NCI-H2196 (cell line): ENCODE measurements at regions not wholly inside any gene's neighbourhood (a gene's known extent, or its start where the extent isn't known, plus 50 kb on each side); places are given as distances from the start of the nearest gene placed in this dataset.

Experiments used
- DNase-seq: peaks from one replicate; lab custom pipeline; 2025; ENCODE audit not compliant: unreplicated experiment; lab: John Stamatoyannopoulos, UW

DNA sequence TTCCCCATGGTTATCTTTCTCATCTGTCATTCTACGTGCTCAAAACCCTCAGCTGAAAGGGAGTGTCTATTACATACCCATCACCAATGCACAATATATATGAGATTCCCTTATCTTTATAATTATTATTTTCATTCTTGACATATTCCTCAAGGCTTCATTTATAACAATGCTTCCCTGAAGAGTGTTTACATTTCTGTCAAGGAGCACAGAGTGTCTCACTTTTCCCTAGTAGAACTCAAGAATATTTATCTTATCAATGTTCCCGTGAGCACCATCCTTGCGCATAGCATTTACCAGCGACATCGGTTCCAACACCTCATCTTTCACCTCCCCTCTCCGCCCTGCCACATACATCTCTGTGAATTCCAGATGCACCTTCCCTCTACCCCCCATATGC lies 250.6 kb downstream of the PLA2G4A start:
- no peak for DNase-seq

DNA sequence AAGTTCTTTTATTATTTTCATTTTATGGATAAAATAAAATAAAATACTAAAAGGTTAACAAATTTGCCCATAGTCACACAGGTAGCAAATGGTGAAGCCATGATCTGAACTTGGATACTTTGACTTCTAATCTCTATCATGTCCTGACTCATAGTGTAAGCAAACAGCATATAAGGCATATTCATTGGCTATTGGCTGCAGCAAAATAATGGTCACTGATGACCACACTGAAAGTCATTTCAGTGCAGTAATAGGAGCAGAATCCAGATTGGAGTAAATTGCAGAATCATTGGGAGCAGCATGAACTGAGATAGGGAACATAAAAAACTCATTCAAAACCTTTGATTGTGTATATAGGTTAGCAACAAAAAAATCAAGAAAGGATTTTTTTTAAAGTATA lies 262.9 kb downstream of the PLA2G4A start:
- no peak for DNase-seq

DNA sequence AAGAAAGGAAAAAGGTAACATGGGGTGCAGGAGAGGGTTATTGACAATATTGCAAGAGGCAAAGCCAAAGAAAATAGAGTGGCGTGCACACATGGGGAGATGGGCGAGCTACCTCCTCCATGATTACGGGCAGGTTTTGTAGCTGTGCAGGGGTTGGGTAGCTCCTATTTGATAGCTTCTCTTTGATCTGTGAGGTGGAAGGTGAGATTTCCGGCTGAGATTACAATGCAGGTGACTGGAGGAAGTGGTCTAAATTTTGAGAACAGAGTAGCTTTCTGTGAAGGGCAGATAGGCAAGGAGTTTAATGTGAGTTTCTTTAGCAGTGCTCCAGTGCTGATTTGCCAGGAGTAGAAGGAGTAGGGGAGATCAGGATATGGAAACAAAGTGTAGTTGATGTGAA lies 263.4 kb downstream of the PLA2G4A start:
- DNase-seq, result no peak

DNA sequence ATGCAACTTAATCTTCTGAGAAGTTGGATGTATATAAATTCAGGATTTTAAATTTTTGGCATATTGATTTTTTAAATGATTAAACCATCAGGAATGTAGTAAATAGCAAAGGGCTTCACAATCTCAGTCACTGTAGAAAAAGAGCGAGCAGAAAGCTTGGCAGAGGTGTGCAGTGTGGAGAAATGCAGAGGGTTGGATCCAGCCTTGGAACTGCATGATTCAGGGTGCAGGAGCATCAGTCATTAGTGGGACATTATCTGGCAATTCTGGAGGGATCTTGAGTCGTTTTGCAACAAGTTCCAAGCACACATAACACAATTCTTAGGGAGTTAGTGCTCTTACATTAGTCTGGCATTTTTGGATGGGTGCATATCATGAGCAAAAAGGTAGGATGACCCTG lies 267.9 kb downstream of the PLA2G4A start:
- DNase-seq, result no peak

DNA sequence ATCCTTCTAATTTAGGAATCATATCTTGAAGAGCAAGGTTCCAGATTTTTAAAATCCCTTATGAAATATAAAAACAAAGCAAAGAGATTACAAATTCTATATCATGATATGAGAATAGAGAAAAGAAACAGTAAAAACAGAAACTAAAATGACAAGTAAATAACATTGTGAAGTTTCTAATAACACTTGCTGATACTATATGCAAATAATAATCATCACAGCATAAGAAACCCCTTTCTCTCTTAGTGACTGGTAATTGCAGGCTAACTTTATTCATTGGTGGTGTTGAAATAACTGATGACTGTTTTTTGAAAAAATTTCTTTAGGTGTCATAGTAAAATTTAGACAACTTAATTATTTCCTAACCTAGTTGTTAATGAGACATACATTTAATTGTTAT lies 281.6 kb downstream of the PLA2G4A start:
- no peak for DNase-seq

DNA sequence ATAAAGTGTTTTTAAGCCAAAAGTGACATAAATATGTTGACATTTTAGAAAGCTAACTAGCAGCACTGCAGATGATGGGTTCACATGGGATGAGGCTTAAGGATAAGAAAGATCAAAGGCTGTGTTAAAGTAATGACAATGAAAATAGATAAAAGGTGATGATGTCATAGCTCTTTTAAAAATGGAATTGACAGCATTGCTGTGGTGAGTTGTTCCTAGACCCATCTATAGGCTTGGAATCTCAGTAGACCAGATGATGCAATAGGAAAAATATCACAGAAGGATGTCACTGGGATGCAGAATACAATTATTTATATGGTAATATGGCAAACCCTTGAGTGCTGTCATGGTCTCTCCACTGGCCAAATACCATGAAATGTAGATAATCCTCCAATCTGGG lies 286.0 kb downstream of the PLA2G4A start:
- DNase-seq, result no peak

GRCh38 chr1:187121661-187122060 lies 292.9 kb downstream of the PLA2G4A start:
- no peak for DNase-seq

DNA sequence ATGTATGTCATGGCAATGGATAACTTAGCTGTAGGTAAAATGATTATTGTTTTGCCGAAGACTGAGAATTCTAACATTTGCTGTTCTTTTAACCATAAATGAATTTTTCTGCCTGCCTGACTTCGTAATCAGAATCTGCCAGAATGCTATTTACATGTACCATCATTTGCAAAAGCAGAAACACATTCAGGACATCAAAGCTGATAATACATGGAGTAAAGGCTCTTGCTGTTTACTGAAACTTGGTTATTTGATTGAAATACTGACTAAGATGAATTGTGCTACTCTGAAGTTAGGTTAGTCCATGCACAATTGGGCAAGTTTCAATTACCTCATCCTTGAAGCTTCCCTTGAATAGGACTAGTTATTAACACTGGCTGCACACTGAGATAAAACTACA lies 293.8 kb downstream of the PLA2G4A start:
- DNase-seq, result no peak

- DNase-seq, result no peak
Measured at GRCh38 chr1:187129132-187129531, 300.4 kb downstream of the PLA2G4A start.

DNA sequence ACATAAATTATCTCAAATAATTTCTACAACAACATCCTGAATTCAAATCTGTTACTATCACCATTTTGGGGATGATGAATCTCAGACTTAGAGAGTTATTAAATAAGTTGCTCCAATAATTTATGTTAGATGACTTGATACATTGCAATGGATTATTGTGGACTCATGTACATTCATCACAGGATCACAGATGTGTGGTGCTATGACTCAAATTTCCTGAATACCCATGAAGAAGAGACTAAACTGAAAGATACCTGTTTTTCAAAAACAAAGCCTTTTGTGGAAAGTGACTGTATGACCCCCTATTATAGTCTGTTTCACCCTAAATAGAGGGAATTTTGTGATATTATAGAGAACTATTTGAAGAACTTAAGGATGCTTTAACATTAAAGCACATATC lies 315.0 kb downstream of the PLA2G4A start:
- no peak for DNase-seq

- DNase-seq, result no peak
Measured at GRCh38 chr1:187146388-187146787, 317.6 kb downstream of the PLA2G4A start.

- DNase-seq, result no peak
Measured at GRCh38 chr1:187151555-187151954, 322.8 kb downstream of the PLA2G4A start.

- no peak for DNase-seq
Measured at GRCh38 chr1:187153047-187153446, 324.3 kb downstream of the PLA2G4A start.

DNA sequence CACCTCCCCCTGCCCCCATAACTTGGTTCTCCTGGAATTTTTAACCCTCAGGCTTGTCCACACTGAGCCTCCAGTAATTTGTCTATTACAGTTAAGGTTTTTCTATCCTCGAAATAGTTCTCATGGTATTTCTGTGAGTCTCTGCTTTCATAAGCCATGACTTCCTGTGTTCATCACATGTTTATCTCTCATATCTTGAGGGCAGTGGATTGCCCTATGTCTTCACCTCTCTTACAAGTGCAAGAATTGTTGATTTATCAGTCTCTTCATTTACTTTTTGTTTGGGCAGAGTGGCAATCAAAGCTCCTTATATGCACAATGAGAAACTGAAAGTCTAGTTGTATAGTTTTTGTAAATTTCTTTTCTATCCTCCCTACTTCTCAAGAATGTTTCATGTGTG lies 328.4 kb downstream of the PLA2G4A start:
- no peak for DNase-seq

DNA sequence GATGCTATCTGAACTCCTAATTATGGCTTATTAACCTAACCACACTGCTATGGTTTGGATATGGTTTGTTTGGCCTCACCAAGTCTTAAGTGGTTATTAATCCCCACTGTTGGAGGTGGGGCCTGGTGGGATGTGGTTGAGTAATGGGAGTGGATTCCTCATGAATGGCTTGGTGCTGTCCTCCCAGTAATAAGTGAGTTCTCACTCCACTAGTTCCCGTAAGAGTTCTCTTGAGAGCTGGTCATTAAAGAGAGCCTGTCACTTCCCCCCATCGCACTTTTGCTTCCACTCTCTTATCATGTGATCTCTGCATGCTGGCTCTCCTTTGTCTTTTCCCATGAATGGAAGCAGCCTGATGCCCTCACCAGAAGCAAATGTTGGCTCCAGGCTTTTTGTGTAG lies 328.8 kb downstream of the PLA2G4A start:
- no peak for DNase-seq

GRCh38 chr1:187167555-187167954 lies 338.8 kb downstream of the PLA2G4A start:
- DNase-seq, result no peak

DNA sequence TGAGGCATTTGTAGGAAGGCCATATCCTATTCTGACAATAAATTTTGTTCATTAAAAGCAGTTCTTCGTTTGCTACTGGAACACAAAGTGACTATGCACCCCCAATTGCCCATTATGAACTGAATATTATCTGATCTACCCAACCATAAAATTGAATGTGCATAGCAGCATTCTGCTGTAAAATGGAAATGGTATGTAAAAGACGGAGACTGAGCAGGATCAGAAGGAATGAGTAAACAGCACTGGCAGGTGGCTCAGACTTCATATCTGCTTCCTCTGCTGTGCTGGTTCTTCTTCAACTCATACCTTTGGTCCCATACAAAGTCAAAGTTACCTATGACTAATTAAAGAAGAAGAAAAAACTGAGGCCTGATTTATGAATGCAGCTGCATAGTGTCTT lies 339.5 kb downstream of the PLA2G4A start:
- DNase-seq, result no peak

DNA sequence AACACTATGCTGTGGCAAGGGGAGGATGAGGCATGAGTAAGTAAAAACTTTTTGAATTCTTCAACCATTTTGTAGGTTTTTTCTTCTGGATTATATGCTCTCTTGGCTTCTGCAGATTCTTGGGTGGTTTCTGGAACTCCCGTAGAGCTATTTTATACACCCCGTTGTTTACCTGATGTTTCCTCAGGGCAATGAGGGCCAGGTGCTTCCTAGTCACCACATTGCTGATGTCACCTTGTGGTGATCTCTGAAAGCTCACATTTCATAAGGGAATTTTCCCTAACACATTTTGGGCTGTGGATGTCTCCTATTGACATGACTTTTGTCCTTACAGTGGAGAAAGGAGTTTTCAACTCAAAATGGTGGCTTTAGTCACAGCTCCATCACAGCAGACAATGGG lies 356.6 kb downstream of the PLA2G4A start:
- no peak for DNase-seq

DNA sequence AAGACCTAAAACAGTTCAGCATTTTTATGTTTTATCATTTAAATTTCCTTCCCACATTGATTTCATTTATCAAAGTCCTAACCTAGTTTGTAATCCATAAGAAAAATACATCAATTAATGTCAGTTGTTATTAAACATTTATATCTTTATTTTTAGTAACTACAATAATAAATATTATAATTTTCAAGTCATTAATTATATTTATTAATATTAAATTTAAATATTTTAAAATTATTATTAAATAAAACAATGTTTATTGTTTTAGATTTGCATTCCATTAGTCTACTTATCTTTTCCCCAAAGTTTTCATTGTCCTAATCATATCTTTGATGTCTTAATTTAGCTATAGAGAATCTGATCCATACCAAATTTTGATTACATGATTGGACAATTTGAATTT lies 368.9 kb downstream of the PLA2G4A start:
- no peak for DNase-seq

DNA sequence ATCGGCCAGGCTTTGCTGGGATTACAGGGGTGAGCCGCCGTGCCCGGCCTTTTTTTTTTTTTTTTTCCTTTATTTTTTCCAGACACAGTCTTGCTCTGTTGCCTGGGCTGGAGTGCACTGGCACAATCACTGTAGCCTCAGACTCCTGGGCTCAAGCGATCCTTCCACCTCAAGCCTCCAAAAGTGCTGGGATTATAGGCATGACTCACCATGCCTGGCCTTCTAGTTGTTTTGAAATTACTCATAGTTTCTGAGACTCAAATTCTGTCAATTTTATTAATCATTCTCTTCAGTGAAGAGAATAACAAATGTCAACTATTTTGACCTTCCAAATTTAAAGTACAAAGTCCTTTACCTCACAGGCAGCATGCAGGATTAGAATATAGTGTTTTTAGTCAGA lies 374.5 kb downstream of the PLA2G4A start:
- DNase-seq, result no peak

DNA sequence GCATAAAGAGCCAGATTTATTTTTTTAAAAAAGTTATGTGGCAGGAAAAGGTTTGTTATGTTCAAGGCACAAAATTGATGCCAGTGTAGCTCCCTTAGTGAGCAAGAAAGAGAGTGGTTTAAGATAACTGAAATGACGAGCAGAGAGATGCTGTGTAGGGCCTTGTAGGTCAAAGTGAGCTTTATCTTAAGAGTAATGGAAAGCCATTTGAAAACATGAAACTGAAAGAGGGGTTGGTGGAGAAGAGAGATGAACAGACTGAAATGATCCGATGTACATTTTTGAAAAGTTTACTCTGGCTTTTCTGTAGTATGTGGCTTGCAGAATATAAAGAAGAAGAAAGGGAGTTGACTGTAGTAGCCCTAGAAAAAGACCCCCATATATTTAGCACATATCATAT lies 383.6 kb downstream of the PLA2G4A start:
- no peak for DNase-seq

DNA sequence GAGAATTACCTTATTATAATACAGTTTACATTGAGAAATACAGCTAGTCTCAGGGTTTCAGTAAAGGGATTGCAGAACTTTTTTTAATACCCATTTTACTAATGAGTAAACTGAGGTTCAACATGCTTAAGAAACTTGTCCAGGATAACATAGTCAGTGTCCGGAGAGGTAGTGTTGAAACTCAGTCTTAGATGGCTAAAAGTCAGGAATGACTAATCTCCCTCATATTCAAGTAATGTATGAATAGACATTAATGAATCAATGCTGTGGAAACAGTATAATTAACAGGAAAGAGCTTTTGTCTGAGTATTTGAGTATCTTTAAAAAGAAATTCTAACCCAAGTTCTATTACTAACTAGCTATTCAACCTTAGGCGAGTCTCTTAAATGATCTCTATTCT lies 397.6 kb downstream of the PLA2G4A start:
- no peak for DNase-seq

- no peak for DNase-seq
Measured at GRCh38 chr1:187228790-187229189, 400.0 kb downstream of the PLA2G4A start.

DNA sequence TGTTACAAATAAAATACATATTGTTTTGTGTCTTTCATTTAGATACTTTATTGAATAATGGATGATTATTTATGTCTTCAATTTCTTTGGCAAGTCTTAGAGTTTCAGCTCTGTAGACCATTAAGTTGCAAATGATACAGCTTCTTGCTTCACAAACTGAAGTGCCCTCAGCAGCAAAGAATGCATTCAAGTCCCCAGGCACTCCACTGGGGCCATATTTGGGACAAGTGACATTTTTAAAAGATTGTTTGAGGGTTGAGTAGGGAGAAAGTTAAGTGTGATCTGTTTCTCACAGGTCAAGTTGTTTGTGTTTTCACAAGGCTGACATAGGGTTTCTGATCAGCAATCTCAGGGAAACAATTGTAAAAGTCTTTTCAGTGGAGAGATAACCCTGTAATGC lies 400.7 kb downstream of the PLA2G4A start:
- DNase-seq, result no peak
